ENCODE measurements at regions not wholly inside any gene's neighbourhood (a gene's known extent, or its start where the extent isn't known, plus 50 kb on each side); places are given as distances from the start of the nearest gene placed in this dataset.

- TF ChIP-seq POLR2A (IDR thresholded peaks at IDR 0.05) = no peak
- TF ChIP-seq, protein P1, sequence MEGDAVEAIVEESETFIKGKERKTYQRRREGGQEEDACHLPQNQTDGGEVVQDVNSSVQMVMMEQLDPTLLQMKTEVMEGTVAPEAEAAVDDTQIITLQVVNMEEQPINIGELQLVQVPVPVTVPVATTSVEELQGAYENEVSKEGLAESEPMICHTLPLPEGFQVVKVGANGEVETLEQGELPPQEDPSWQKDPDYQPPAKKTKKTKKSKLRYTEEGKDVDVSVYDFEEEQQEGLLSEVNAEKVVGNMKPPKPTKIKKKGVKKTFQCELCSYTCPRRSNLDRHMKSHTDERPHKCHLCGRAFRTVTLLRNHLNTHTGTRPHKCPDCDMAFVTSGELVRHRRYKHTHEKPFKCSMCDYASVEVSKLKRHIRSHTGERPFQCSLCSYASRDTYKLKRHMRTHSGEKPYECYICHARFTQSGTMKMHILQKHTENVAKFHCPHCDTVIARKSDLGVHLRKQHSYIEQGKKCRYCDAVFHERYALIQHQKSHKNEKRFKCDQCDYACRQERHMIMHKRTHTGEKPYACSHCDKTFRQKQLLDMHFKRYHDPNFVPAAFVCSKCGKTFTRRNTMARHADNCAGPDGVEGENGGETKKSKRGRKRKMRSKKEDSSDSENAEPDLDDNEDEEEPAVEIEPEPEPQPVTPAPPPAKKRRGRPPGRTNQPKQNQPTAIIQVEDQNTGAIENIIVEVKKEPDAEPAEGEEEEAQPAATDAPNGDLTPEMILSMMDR (IDR thresholded peaks at IDR 0.05) = no peak
These were observed 389.4 kb downstream of the TEX13C start for GRCh38 chrX:125709074-125709473.

All from heart left ventricle (tissue), 13 donors.